ENCODE measurements at regions not wholly inside any gene's neighbourhood (a gene's known extent, or its start where the extent isn't known, plus 50 kb on each side); places are given as distances from the start of the nearest gene placed in this dataset.
"Not testable (repeated sequence)": the region's sequence is repeated elsewhere in the genome, so short reads cannot be mapped to it uniquely, and the experiment has no call there.

- not testable (repeated sequence) for H2AFZ ChIP-seq; H3K9me2 ChIP-seq (ENCODE audit: insufficient read depth); H3K36me3 Mint-ChIP-seq (ENCODE audit: low read depth); H3K4me3 ChIP-seq; H3K4me3 Mint-ChIP-seq; H4K20me1 ChIP-seq (replicated peaks; ENCODE audit: insufficient read depth); H3K9me3 Mint-ChIP-seq; H3K27me3 ChIP-seq (ENCODE audit: insufficient read depth); H3K79me2 ChIP-seq (replicated peaks; ENCODE audit: insufficient read depth); H3K27ac Mint-ChIP-seq; H3K27ac ChIP-seq (ENCODE audit: low read depth); H3K4me1 Mint-ChIP-seq; H3F3A ChIP-seq (replicated peaks; ENCODE audit: low read depth); H3K27me3 Mint-ChIP-seq (ENCODE audit: insufficient read depth, low read depth, poor library complexity); H3K4me2 ChIP-seq; H3K4me1 ChIP-seq (ENCODE audit: insufficient read depth); ATAC-seq; H3K36me3 ChIP-seq (ENCODE audit: insufficient read depth)
- peak; percentile 54 for DNase-seq (ENCODE audit: low spot score)
- TF ChIP-seq, protein P1, sequence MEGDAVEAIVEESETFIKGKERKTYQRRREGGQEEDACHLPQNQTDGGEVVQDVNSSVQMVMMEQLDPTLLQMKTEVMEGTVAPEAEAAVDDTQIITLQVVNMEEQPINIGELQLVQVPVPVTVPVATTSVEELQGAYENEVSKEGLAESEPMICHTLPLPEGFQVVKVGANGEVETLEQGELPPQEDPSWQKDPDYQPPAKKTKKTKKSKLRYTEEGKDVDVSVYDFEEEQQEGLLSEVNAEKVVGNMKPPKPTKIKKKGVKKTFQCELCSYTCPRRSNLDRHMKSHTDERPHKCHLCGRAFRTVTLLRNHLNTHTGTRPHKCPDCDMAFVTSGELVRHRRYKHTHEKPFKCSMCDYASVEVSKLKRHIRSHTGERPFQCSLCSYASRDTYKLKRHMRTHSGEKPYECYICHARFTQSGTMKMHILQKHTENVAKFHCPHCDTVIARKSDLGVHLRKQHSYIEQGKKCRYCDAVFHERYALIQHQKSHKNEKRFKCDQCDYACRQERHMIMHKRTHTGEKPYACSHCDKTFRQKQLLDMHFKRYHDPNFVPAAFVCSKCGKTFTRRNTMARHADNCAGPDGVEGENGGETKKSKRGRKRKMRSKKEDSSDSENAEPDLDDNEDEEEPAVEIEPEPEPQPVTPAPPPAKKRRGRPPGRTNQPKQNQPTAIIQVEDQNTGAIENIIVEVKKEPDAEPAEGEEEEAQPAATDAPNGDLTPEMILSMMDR (conservative IDR thresholded peaks at IDR 0.05; ENCODE audit: low read depth in 2 of 2): peak; percentile 15 to 47; a peak in 2 of 4 replicates
These were observed 253.8 kb upstream of the RGPD4 start for GRCh38 chr2:107572890-107573289.

- no peaks in the 10 kb centered on the region for H3F3A ChIP-seq (replicated peaks; ENCODE audit: low read depth)
- DNase-seq (ENCODE audit: low spot score) (no peak), ATAC-seq (peak; percentile 58)
- peak overlapping the region; percentile 73; the same call in 1 of the 2 replicates for H2AFZ ChIP-seq
- H3K9me3 Mint-ChIP-seq: peaks cover 8% of the 10 kb centered on the region; the same call in 2 of the 3 replicates
- no peaks in the 10 kb centered on the region for H3K36me3 ChIP-seq (ENCODE audit: insufficient read depth)
- H3K4me1 ChIP-seq (ENCODE audit: insufficient read depth): no peaks in the 10 kb centered on the region; the same call in 1 of the 2 replicates
- H3K36me3 Mint-ChIP-seq (ENCODE audit: low read depth): no peaks in the 10 kb centered on the region
- H3K79me2 ChIP-seq (replicated peaks; ENCODE audit: insufficient read depth): no peaks in the 10 kb centered on the region
- H3K4me3 ChIP-seq: no peak overlapping the region
- no peak overlapping the region for H3K4me3 Mint-ChIP-seq
- no peaks in the 10 kb centered on the region for H4K20me1 ChIP-seq (replicated peaks; ENCODE audit: insufficient read depth)
- H3K27ac ChIP-seq (ENCODE audit: low read depth): no peak overlapping the region
- peaks cover 13% of the 10 kb centered on the region for H3K4me1 Mint-ChIP-seq
- H3K27me3 ChIP-seq (ENCODE audit: insufficient read depth): no peaks in the 10 kb centered on the region
- H3K9me2 ChIP-seq (ENCODE audit: insufficient read depth): no peaks in the 10 kb centered on the region
- H3K27ac Mint-ChIP-seq: no peak overlapping the region
- peaks cover 5% of the 10 kb centered on the region for H3K27me3 Mint-ChIP-seq (ENCODE audit: insufficient read depth, low read depth, poor library complexity)
- no peak overlapping the region for H3K4me2 ChIP-seq
- TF ChIP-seq, protein P1 (conservative IDR thresholded peaks at IDR 0.05; ENCODE audit: low read depth in 2 of 2): no peak
- TF ChIP-seq ETS1 (IDR thresholded peaks at IDR 0.05) (no peak), CREB1 (CRISPR knock-in tag; IDR thresholded peaks at IDR 0.05; ENCODE audit: low read depth) (no peak), JUNB (IDR thresholded peaks at IDR 0.05; ENCODE audit: unreplicated experiment) (no peak), EZH2phosphoT487 (IDR thresholded peaks at IDR 0.05; ENCODE audit: unreplicated experiment) (no peak), POLR2AphosphoS5 (IDR thresholded peaks at IDR 0.05; ENCODE audit: low read depth) (no peak), ZNF331 (CRISPR knock-in tag; IDR thresholded peaks at IDR 0.05; ENCODE audit: low read depth) (no peak), NANOG (IDR thresholded peaks at IDR 0.05; ENCODE audit: borderline replicate concordance) (no peak), STAT1 (IDR thresholded peaks at IDR 0.05; ENCODE audit: unreplicated experiment) (no peak), EZH2 (IDR thresholded peaks at IDR 0.05; ENCODE audit: low read depth, unreplicated experiment) (no peak), ZNF462 (CRISPR knock-in tag; IDR thresholded peaks at IDR 0.05) (no peak)
These were observed 249.7 kb upstream of the RGPD4 start for GRCh38 chr2:107576991-107577390.
